ENCODE measurements at regions not wholly inside any gene's neighbourhood (a gene's known extent, or its start where the extent isn't known, plus 50 kb on each side); places are given as distances from the start of the nearest gene placed in this dataset.
"Not testable (repeated sequence)": the region's sequence is repeated elsewhere in the genome, so short reads cannot be mapped to it uniquely, and the experiment has no call there.

- DNase-seq (ENCODE audit: low spot score) (no peak), ATAC-seq (no peak)
- intact Hi-C loops (cut with DNase I): no loop called here
These were observed 75.8 kb downstream of the CCDC71L start for GRCh38 chr7:106584914-106585759.

GRCh38 chr7:106583706-106584690 is 77.0 kb downstream of the CCDC71L start:
- ATAC-seq (no peak), DNase-seq (ENCODE audit: low spot score) (no peak)
- intact Hi-C loops (cut with DNase I): no loop called here

GRCh38 chr7:106583100-106583499 is 77.9 kb downstream of the CCDC71L start:
- intact Hi-C loops (cut with DNase I): no loop called here
- no peak for DNase-seq (ENCODE audit: low spot score)
- no peak for ATAC-seq

GRCh38 chr7:106582365-106582764 is 78.6 kb downstream of the CCDC71L start:
- intact Hi-C loops (cut with DNase I): no loop called here
- no peak for ATAC-seq
- no peak for DNase-seq (ENCODE audit: low spot score)

DNA sequence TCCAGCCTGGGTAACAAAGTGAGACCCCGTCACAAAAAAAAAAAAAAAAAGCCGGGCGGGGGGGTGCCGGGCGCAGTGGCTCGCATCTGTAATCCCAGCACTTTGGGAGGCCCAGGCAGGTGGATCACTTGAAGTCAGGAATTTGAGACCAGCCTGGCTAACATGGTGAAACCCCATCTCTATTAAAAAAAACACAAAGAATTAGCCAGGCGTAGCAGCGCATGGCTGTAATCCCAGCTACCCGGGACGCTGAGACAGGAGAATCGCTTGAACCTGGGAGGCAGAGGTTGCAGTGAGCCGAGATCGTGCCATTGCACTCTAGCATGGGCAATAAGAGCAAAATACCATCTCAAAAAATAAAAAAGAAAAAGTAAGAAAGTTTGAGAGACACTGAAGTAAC is 81.9 kb downstream of the CCDC71L start:
- DNase-seq (ENCODE audit: low spot score); ATAC-seq; intact Hi-C loops (cut with DNase I): not testable (repeated sequence)

DNA sequence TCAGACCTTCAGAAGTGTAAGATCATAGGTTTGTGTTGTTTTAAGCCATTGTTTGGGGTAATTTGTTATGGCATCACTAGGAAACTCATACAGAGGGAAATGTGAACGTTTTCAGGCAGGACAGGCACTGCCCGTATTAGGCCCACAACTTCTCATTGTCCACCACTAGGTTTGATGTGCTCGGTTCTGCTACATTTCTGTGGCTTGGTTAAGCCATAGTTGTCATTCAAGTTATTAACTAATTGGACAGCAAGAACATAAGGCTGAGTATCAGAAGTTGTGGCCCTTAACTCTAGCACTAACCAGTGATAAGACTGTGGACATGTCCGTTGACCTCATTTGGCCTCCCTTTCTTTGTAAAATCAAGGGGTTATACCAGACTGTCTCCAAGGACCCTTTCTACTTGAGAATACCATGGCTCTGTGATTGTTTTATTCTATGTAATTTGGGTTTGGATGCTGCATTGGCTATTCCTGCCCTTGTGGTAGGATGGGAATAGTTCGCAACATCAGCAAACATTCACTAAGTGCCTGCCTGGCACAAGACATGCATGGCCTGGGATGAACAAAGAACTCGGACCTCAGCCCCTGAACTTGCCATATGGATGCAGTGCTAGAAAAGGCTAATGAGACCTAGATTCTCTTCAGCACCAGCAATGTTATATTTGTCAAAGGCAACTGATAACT is 85.7 kb downstream of the CCDC71L start:
- intact Hi-C loops (cut with DNase I): no loop called here
- DNase-seq (ENCODE audit: low spot score) (no peak), ATAC-seq (no peak)

- DNase-seq (ENCODE audit: low spot score): no peak
- intact Hi-C loops (cut with DNase I): no loop called here
- no peak for ATAC-seq
These were observed 87.2 kb downstream of the CCDC71L start for GRCh38 chr7:106573738-106574137.

- ATAC-seq (no peak), DNase-seq (ENCODE audit: low spot score) (no peak)
- intact Hi-C loops (cut with DNase I): no loop called here
These were observed 87.8 kb downstream of the CCDC71L start for GRCh38 chr7:106573125-106573663.

DNA sequence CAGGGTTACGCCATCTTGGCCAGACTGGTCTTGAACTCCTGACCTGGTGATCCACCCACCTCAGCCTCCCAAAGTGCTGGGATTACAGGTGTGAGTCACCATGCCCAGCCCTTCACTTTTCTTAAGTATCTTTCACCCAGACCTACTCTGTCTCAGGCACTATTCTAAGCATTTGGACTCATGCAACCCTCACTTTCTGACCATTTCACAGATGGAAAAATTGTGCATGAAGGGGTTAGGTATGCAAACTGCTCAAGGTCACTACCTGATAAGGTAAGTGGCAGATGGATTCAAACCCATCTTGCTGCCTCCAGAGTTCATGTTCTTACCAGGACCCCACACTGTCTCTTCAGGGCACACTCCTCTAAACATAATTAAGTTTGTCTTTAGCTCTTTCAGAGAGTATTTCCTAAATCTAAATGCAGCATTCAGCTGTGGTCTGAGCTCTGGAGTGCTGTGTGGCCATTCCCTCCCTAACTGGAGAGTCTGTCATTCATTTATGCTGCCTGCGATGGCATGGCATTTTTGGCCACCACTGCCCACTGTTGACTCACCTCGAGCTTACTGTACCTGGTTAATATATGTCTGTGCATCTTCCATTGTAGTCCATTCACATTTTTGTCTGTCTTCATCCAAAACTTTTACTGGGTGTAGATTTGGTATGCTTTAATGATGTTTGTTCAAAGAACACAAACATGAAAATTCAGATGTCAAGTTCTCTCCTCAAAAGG is 88.4 kb downstream of the CCDC71L start:
- ATAC-seq: no peak

DNA sequence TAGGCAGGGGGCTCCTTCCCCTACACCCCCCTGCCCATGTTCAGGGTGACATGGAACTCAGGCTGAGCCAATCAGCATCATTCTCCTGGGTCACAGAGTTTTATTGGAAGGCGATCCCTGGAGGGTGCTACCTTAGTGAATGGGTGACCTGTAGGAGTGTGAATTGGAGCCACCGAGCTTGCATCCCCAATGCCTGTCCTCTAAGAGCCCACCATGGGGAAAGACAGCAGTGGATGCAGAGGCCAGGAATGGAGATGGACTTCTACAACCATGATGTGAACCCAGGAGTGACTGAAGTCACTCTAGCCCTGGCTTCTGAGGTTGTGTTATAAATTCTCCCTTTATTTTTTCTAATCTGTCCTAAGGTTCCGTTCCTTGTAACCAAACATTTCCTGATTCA is 89.4 kb downstream of the CCDC71L start:
- ATAC-seq: no peak
- DNase-seq (ENCODE audit: low spot score): no peak
- intact Hi-C loops (cut with DNase I): no loop called here

More for the DNA sequence above, 88.4 kb downstream of the CCDC71L start:
- no peak for DNase-seq (ENCODE audit: low spot score)
- intact Hi-C loops (cut with DNase I): no loop called here

- intact Hi-C loops (cut with DNase I): no loop called here
- no peak for DNase-seq (ENCODE audit: low spot score)
- ATAC-seq: no peak
These were observed 90.0 kb downstream of the CCDC71L start for GRCh38 chr7:106570948-106571418.

- DNase-seq (ENCODE audit: low spot score) (no peak), ATAC-seq (no peak)
- intact Hi-C loops (cut with DNase I): no loop called here
These were observed 90.8 kb downstream of the CCDC71L start for GRCh38 chr7:106570146-106570545.

DNA sequence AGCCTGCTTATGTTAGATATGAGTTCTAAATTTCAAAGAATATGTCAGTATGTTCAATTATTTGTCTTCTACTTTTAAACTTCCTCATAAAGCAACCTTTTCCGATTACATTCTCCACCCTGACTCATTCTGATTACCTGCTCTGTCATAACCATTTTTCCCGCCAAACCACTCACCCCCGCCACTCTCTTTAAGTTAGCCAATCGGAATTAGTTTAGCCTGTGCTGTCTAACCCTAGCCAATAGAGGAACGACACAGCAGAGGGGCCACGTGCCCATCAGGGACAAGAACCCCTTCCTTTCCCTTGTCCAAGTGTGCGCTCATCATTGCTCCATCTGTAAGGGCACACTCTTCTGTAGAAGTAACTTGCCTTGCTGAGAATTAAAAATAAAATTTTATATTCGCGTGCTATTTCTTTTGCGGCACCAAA is 91.4 kb downstream of the CCDC71L start:
- no peak for DNase-seq (ENCODE audit: low spot score)
- intact Hi-C loops (cut with DNase I): no loop called here
- no peak for ATAC-seq

DNA sequence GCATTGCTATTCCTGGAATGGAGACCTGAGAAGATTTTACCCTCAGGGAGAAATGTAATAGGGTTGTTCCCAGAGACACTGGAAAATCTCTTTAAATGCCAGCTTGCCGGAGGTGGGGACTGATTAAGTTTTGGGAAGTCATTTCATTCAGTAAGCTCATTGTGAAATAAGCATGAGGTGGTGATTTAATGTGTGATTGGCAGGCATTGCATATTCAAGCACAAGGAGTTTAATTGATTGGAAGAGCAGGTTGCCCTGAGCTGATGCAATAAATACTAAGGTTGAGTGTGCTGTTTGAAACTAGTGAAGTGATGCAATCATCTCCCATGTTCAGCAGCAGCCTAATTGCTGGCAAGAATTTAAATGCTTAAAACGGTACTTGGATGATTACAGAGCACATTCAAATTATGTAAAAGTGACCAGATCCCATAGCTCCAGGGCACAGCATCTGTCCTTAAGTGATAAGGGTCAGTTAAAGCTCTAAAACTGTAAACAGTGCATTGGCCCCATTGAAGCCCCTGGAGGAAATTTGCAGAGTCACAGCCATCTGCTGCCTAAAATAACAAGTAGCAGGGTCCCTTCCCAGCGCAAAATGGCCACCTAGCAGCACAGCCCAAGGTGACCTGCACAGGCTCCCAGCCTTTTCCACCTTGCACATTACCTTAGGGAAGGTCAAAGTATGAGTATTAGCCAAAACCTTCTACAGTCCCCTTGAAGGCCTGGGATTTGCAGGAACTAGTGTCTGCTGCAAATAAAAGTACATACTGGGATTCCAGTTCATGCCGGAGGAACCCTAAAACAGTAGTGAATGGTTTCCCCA is 92.1 kb downstream of the CCDC71L start:
- intact Hi-C loops (cut with DNase I): no loop called here
- no peak for DNase-seq (ENCODE audit: low spot score)
- peak; percentile 88 for ATAC-seq

- no peak for DNase-seq (ENCODE audit: low spot score)
- ATAC-seq: no peak
- intact Hi-C loops (cut with DNase I): no loop called here
These were observed 92.8 kb downstream of the CCDC71L start for GRCh38 chr7:106568002-106568679.

- ATAC-seq; DNase-seq (ENCODE audit: low spot score); intact Hi-C loops (cut with DNase I): not testable (repeated sequence)
These were observed 93.6 kb downstream of the CCDC71L start for GRCh38 chr7:106567204-106568001.
